Uterus (tissue), 2 donors: ENCODE measurements at regions not wholly inside any gene's neighbourhood (a gene's known extent, or its start where the extent isn't known, plus 50 kb on each side); places are given as distances from the start of the nearest gene placed in this dataset.
A peak's percentile ranks its signal among the peaks of the same experiment; 100 is the strongest.

ENCODE experiments used
- CTCF ChIP-seq, 4 experiments: fragments of 200-600 bp in 2 of 4; fragments of 450-650 bp in 2 of 4; sonication (generic) in 2 of 4; IDR thresholded peaks; one replicate each; pipeline ENCODE4 v1.5.1; 2016 to 2019; ENCODE audit warnings: antibody characterized with exemption in 4 of 4, mild to moderate bottlenecking in 2 of 4, moderate library complexity in 1 of 4
- POLR2A ChIP-seq, 2 donors: fragments of 450-650 bp; IDR thresholded peaks; one replicate each; pipeline ENCODE4 v1.6.1; 2016; ENCODE audit warnings: antibody characterized with exemption in 2 of 2, mild to moderate bottlenecking in 1 of 2, moderate library complexity in 1 of 2

- TF ChIP-seq CTCF (IDR thresholded peaks at IDR 0.05) (peak in 1 of 4 experiments; percentile 6), POLR2A (IDR thresholded peaks at IDR 0.05) (no peak)
Observed at GRCh38 chr2:181790716-181791649, 100.5 kb upstream of the ITPRID2 start.
